GM18951 (cell line): ENCODE measurements at regions not wholly inside any gene's neighbourhood (a gene's known extent, or its start where the extent isn't known, plus 50 kb on each side); places are given as distances from the start of the nearest gene placed in this dataset.

Experiments used
- POLR2A ChIP-seq: IDR thresholded peaks from 4 replicates; pipeline ENCODE4 v1.6.1; 2011; ENCODE audit warnings: mild to moderate bottlenecking; ENCODE audit not compliant: insufficient read length, insufficient read depth; ENCODE audit errors: extremely low read depth
- in situ Hi-C: fragments of 300-500 bp; cut with MboI; formaldehyde crosslinking; loops from one replicate; pipeline ENCODE4 v1.12.0; 2022; ENCODE audit warnings: low sequenced_read_pairs, mixed read lengths, inconsistent platforms; ENCODE audit not compliant: unreplicated experiment

GRCh38 chr6:149202100-149202499 lies 115.4 kb upstream of the TAB2 start:
- no peak for TF ChIP-seq POLR2A
- in situ Hi-C loops = no loop called here

- no peak for TF ChIP-seq POLR2A
- in situ Hi-C loops = no loop called here
Observed at GRCh38 chr6:149202952-149203351, 114.6 kb upstream of the TAB2 start.

- in situ Hi-C loops = no loop called here
- no peak for TF ChIP-seq POLR2A
Observed at GRCh38 chr6:149203509-149203908, 114.0 kb upstream of the TAB2 start.

GRCh38 chr6:149208134-149208601 lies 109.3 kb upstream of the TAB2 start:
- in situ Hi-C loops = no loop called here
- TF ChIP-seq POLR2A = no peak

GRCh38 chr6:149209871-149210775 lies 107.4 kb upstream of the TAB2 start:
- no peak for TF ChIP-seq POLR2A
- in situ Hi-C loops = no loop called here

GRCh38 chr6:149211046-149211571 lies 106.4 kb upstream of the TAB2 start:
- TF ChIP-seq POLR2A = no peak
- in situ Hi-C loops = no loop called here

GRCh38 chr6:149212206-149212605 lies 105.3 kb upstream of the TAB2 start:
- in situ Hi-C loops = no loop called here
- no peak for TF ChIP-seq POLR2A

GRCh38 chr6:149212892-149213801 lies 104.4 kb upstream of the TAB2 start:
- no peak for TF ChIP-seq POLR2A
- in situ Hi-C loops = no loop called here

GRCh38 chr6:149213829-149214228 lies 103.7 kb upstream of the TAB2 start:
- in situ Hi-C loops = no loop called here
- no peak for TF ChIP-seq POLR2A

- no peak for TF ChIP-seq POLR2A
- in situ Hi-C loops = no loop called here
Observed at GRCh38 chr6:149216459-149216858, 101.1 kb upstream of the TAB2 start.

GRCh38 chr6:149217466-149217888 lies 100.0 kb upstream of the TAB2 start:
- TF ChIP-seq POLR2A = no peak
- in situ Hi-C loops = no loop called here

GRCh38 chr6:149218471-149218870 lies 99.0 kb upstream of the TAB2 start:
- no peak for TF ChIP-seq POLR2A
- in situ Hi-C loops = no loop called here

- in situ Hi-C loops = no loop called here
- no peak for TF ChIP-seq POLR2A
Observed at GRCh38 chr6:149218915-149219314, 98.6 kb upstream of the TAB2 start.
